H1 (cell line): ENCODE measurements at regions not wholly inside any gene's neighbourhood (a gene's known extent, or its start where the extent isn't known, plus 50 kb on each side); places are given as distances from the start of the nearest gene placed in this dataset.

Source experiments
- ATF2 ChIP-seq: IDR thresholded peaks from 2 replicates; pipeline ENCODE4 v1.6.1; 2012; ENCODE audit warnings: low read length, inconsistent platforms
- CHD7 ChIP-seq: fragments of 300-600 bp; sonication (generic); IDR thresholded peaks from 2 replicates; pipeline ENCODE4 v1.7.1; 2012; ENCODE audit warnings: low read length, moderate library complexity, mild to moderate bottlenecking, inconsistent platforms; ENCODE audit not compliant: insufficient replicate concordance

DNA sequence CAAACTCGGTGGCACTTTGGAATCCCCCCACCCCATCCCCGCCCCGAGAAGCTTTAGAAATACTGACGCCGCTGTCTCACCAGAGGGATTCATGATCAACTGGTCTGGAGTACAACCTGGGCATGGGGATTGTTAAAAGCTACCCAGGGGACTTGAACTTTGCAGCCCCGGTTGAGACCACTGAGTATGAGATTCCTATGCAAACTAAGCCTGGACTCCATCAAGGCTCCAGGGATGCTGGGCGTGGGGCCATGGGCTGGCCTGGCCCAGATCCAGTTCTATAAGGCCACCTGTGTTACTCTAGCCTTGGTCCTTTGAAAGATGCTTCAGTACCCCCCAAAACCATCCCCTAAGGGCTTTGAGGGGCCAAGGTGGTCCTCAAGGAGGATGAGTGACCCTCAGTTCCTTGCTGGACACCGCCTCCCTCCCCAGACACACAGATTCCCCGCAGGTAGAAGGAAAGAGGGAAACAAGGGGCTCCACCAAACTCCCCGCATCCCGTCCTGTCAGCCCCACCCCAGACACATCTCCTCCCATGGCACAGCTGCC lies 68.5 kb downstream of the MRPL36 start (continued):
- no peak for TF ChIP-seq CHD7
- no peak for TF ChIP-seq ATF2
